ENCODE measurements at regions not wholly inside any gene's neighbourhood (a gene's known extent, or its start where the extent isn't known, plus 50 kb on each side); places are given as distances from the start of the nearest gene placed in this dataset.

- H3K9ac ChIP-seq (ENCODE audit: low read length): no peak overlapping the region
- no peaks in the 10 kb centered on the region for H3K79me2 ChIP-seq (ENCODE audit: insufficient read depth, low read length)
- no TSS peak for BruUV-seq (replicated peaks)
- POLR2A ChIA-PET: no interaction called here
- CTCF ChIA-PET: no interaction called here
- ATAC-seq: no peak
- no peaks in the 10 kb centered on the region for H3K36me3 ChIP-seq (ENCODE audit: control insufficient read depth in 1 of 2, insufficient read depth in 2 of 2, low read length in 2 of 2)
- peaks cover 2% of the 10 kb centered on the region; the same call in 1 of the 2 replicates for H3K27me3 ChIP-seq (ENCODE audit: insufficient read depth, low read length)
- RAD21 ChIA-PET (ENCODE audit: low non-redundant PET in 1 of 2, low total read pairs in 2 of 2, uncharacterized antibody in 2 of 2, unreplicated experiment in 2 of 2): no interaction called here
- no peak overlapping the region for H3K4me2 ChIP-seq (ENCODE audit: low read length)
- no peaks in the 10 kb centered on the region for H3K4me1 ChIP-seq (ENCODE audit: control insufficient read depth in 1 of 2, insufficient read depth in 2 of 2, low read length in 2 of 2)
- H2AFZ ChIP-seq (ENCODE audit: low read depth, low read length, poor library complexity, severe bottlenecking): no peak overlapping the region
- H3K9me2 ChIP-seq (ENCODE audit: insufficient read depth): no peaks in the 10 kb centered on the region
- no peak for DNase-seq (ENCODE audit: low read depth, low spot score)
- no peaks in the 10 kb centered on the region for H3K9me3 ChIP-seq (ENCODE audit: control insufficient read depth in 1 of 2, insufficient read depth in 1 of 2, low read depth in 1 of 2, low read length in 2 of 2)
- no peaks in the 10 kb centered on the region for H4K20me1 ChIP-seq (ENCODE audit: insufficient read depth)
- no peak overlapping the region for H3K4me3 ChIP-seq (replicated peaks in 1 of 2; ENCODE audit: low read depth in 1 of 2, low read length in 2 of 2)
- intact Hi-C loops (cut with micrococcal nuclease): no loop called here
- H3K27ac ChIP-seq (ENCODE audit: low read depth, low read length): no peak overlapping the region
- TF ChIP-seq SRF (IDR thresholded peaks at IDR 0.05; ENCODE audit: low read depth): no peak
- no peak for TF ChIP-seq YY1 (IDR thresholded peaks at IDR 0.05; ENCODE audit: extremely low read depth, insufficient replicate concordance, low read depth, low read length)
- no peak for TF ChIP-seq ATF3 (IDR thresholded peaks at IDR 0.05)
- no peak for TF ChIP-seq EZH2 (IDR thresholded peaks at IDR 0.05)
- TF ChIP-seq ELF1 (IDR thresholded peaks at IDR 0.05; ENCODE audit: borderline replicate concordance, low read depth): no peak
- no peak for TF ChIP-seq CTCF (IDR thresholded peaks at IDR 0.05 in 2 of 3, conservative IDR thresholded peaks at IDR 0.05 in 1 of 3; ENCODE audit: borderline replicate concordance in 1 of 3, insufficient read depth in 1 of 3, low read depth in 2 of 3, low read length in 2 of 3)
- TF ChIP-seq FOSL1 (IDR thresholded peaks at IDR 0.05; ENCODE audit: low read depth): no peak
- no peak for TF ChIP-seq TCF7L2 (IDR thresholded peaks at IDR 0.05; ENCODE audit: borderline replicate concordance, extremely low read depth, insufficient read depth, insufficient read length)
- TF ChIP-seq JUND (IDR thresholded peaks at IDR 0.05): no peak
- no peak for TF ChIP-seq SP1 (IDR thresholded peaks at IDR 0.05; ENCODE audit: low read depth)
- no peak for TF ChIP-seq CEBPB (IDR thresholded peaks at IDR 0.05; ENCODE audit: low read depth)
- TF ChIP-seq EGR1 (IDR thresholded peaks at IDR 0.05; ENCODE audit: low read depth): no peak
- no peak for TF ChIP-seq MAX (IDR thresholded peaks at IDR 0.05)
- no peak for TF ChIP-seq POLR2AphosphoS5 (IDR thresholded peaks at IDR 0.05; ENCODE audit: low read depth, low read length)
Observed at GRCh38 chr13:26961890-26962615, 201.5 kb upstream of the GPR12 start.
